Left lung (tissue), 4 donors: ENCODE measurements at regions not wholly inside any gene's neighbourhood (a gene's known extent, or its start where the extent isn't known, plus 50 kb on each side); places are given as distances from the start of the nearest gene placed in this dataset.

ENCODE experiments used
- ATAC-seq: fragments of 200-7000 bp; cut with Tn5 transposase; one replicate; pipeline ENCODE4 v1.9.1; 2020; ENCODE audit warnings: moderate library complexity
- DNase-seq, 4 donors: peaks; one replicate each; pipeline ENCODE4 v3.0.0-alpha.2; 2013 to 2020
- H3K27ac ChIP-seq, 2 donors: fragments of 200-600 bp; sonication (generic) in 1 of 2; one replicate each; pipeline versions ENCODE4 v1.5.0 to v1.8.0; 2020 to 2021
- H3K27me3 ChIP-seq, 2 donors: fragments of 200-600 bp; sonication (generic) in 1 of 2; one replicate each; pipeline versions ENCODE4 v1.5.0 to v1.8.0; 2020 to 2021
- H3K36me3 ChIP-seq, 2 donors: fragments of 200-600 bp; sonication (generic) in 1 of 2; one replicate each; pipeline versions ENCODE4 v1.5.0 to v1.8.0; 2020 to 2021
- H3K4me1 ChIP-seq, 2 donors: fragments of 200-600 bp; one replicate each; pipeline ENCODE4 v1.8.0; 2021
- H3K4me3 ChIP-seq, 2 donors: fragments of 200-600 bp; sonication (generic) in 1 of 2; one replicate each; pipeline versions ENCODE4 v1.5.0 to v1.8.0; 2020 to 2021; ENCODE audit warnings: mild to moderate bottlenecking in 1 of 2
- H3K9me3 ChIP-seq, 2 donors: fragments of 200-600 bp; sonication (generic) in 1 of 2; one replicate each; pipeline versions ENCODE4 v1.5.0 to v1.8.0; 2020 to 2021
- intact Hi-C, 2 donors: fragments of 100-400 bp; cut with DNase I; formaldehyde crosslinking; loops; one replicate each; pipeline versions ENCODE4 v1.11.2 to v1.14.2; 2022
- TF ChIP-seq, protein P1 (sequence below), 2 donors: fragments of 200-600 bp; sonication (generic) in 1 of 2; IDR thresholded peaks; one replicate each; pipeline versions ENCODE4 v1.5.0 to v1.8.0; 2021; ENCODE audit warnings: antibody characterized with exemption in 2 of 2
- donor health status: DM: no; HTN: yes; CAD: no.
- donor health status: DM: no; HTN: no; CAD: no.

DNA sequence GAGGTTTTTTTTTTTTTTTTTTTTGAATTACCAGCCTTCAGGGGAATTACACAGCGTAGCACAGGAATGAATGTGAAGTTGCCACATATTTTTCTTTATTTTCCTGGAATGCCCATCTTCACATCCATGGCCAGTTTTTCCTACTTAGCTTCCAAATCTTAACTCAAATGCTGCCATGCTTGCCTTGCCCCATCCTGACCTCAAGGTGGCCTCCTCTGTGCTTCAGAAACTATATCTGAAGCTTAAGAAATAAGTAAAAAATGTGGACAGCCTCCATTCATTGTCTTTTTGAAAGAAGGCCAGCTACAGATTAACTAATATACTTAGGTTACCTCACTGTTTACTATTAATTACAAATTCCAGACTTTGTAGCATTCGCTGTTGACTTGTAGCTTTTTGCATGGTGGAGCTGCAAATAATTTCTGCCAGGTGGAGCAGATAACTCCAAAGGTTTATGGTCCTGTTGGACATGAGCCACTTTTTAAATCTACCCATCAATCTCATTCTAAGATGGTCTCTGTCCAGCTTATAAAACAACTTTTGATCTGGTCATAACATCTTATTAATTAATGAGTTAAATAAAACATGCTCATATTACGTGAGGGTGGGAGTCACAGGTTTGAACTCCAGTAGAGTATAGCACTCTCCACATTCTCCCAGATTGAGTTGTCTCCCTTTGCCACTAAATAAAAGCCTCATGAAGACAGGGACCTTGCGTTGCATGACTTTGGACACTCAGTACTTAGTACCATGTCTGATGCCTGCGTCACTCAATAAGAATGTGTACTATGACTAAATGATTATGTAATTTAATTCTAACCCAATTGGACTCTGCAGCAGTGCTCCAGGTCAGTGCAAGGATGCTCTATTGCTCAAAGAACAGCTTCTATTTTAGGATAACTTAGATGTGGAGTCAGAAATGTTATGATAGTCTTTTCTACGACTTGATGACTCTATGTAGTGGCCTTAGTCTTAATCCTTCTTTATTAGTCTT is 678.6 kb upstream of the CITED2 start:
- DNase-seq (no peak), ATAC-seq (peak; percentile 41)
- TF ChIP-seq, protein P1, sequence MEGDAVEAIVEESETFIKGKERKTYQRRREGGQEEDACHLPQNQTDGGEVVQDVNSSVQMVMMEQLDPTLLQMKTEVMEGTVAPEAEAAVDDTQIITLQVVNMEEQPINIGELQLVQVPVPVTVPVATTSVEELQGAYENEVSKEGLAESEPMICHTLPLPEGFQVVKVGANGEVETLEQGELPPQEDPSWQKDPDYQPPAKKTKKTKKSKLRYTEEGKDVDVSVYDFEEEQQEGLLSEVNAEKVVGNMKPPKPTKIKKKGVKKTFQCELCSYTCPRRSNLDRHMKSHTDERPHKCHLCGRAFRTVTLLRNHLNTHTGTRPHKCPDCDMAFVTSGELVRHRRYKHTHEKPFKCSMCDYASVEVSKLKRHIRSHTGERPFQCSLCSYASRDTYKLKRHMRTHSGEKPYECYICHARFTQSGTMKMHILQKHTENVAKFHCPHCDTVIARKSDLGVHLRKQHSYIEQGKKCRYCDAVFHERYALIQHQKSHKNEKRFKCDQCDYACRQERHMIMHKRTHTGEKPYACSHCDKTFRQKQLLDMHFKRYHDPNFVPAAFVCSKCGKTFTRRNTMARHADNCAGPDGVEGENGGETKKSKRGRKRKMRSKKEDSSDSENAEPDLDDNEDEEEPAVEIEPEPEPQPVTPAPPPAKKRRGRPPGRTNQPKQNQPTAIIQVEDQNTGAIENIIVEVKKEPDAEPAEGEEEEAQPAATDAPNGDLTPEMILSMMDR (IDR thresholded peaks at IDR 0.05) = no peak
- no peak overlapping the region for H3K4me3 ChIP-seq
- H3K9me3 ChIP-seq = no peaks in the 10 kb centered on the region
- H3K27ac ChIP-seq = no peak overlapping the region
- H3K4me1 ChIP-seq = no peaks in the 10 kb centered on the region
- no peaks in the 10 kb centered on the region for H3K36me3 ChIP-seq
- intact Hi-C loops = no loop called here
- H3K27me3 ChIP-seq = no peaks in the 10 kb centered on the region

DNA sequence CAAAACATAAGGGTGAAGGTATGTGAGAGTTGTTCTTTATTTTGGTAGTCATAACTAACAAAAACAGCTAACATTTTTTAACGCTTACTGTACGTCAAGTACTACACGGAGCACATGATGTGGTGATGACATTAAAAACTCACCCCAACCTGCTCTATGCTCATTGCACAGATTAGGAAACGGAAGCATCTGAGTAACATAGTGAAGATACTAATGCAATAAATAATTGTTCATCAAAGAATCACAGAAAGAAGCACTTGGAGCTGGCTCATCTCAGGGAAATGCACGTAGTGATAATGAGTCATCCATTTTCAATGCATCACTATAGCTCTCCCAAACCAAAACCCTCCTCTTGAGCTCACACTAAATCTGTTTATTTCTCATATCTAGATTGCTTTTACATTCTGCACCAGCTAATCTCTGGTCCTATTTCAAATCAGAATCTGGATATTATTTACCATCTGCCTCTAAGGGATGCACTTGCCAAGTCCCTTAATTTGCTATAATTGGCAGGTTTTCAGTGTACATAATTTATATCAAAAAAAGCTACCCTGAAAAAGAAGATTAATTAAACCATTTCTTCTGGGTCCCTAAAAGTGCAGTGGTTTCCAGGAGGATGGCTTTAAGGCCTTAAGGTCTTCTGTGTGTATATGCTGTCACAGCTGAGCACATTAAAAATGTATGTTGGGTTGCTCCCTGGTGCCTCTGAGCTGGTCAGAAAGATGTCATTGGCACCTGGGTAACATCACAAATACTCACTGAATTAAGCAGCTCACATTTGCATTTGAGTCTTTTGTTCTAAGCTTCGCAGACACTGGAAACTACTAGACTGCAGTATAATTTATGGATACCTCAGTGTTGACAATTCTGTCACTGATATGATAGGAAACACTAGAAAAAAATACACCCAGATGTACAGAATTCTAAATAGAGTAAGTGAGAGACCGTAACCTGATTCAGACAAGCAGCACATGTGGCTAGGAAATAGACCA is 677.4 kb upstream of the CITED2 start:
- H3K9me3 ChIP-seq = no peaks in the 10 kb centered on the region
- H3K4me3 ChIP-seq = no peak overlapping the region
- ATAC-seq (no peak), DNase-seq (no peak)
- H3K27ac ChIP-seq = no peak overlapping the region
- no peaks in the 10 kb centered on the region for H3K27me3 ChIP-seq
- TF ChIP-seq, protein P1 (IDR thresholded peaks at IDR 0.05) = no peak
- H3K4me1 ChIP-seq = no peaks in the 10 kb centered on the region
- intact Hi-C loops = no loop called here
- no peaks in the 10 kb centered on the region for H3K36me3 ChIP-seq

DNA sequence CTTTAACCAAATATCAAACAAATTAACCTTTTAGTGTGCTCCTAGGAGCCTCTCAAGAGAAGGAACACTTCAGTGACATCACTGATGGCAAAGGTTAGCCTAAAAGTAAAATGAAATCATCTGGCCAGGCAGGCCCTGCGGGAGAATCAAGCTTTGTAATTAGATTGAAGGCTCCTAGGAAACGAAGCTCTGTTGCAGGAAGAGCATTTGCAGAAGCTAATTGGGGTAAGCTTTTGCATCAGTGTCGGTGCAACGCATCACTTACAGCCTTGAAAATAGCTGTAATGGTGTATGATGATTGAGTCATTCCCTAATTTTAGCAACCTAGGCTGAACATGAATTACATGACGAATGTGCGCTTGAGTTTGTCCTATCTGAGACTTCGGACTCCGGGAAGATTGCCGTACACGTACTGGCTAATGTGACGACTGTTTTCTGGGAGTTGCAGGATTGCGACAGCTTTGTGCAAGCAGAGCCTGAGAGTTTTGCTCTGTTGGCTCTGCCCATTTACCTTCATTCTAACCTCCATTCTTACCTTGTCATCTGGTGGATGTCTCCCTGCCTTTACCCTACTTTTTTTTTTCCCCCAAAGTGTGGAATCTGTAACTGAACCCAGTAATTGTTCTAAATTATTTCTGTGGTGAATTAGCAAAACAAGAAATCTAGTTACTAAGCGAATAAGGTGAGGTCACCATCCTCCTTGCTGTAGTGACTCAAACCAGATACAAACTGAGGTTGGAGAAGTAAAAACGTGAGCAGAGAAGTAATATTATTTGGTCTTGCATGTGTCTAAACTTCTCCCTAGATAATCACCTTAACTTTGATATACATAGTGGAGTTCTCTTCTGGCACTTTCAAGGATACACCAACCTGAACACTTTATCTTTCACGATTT is 675.9 kb upstream of the CITED2 start:
- H3K27ac ChIP-seq = no peak overlapping the region
- ATAC-seq (no peak), DNase-seq (no peak)
- H3K36me3 ChIP-seq = no peaks in the 10 kb centered on the region
- intact Hi-C loops = no loop called here
- H3K4me3 ChIP-seq = no peak overlapping the region
- no peaks in the 10 kb centered on the region for H3K27me3 ChIP-seq
- TF ChIP-seq, protein P1 (IDR thresholded peaks at IDR 0.05) = no peak
- H3K4me1 ChIP-seq = no peaks in the 10 kb centered on the region
- no peaks in the 10 kb centered on the region for H3K9me3 ChIP-seq

DNA sequence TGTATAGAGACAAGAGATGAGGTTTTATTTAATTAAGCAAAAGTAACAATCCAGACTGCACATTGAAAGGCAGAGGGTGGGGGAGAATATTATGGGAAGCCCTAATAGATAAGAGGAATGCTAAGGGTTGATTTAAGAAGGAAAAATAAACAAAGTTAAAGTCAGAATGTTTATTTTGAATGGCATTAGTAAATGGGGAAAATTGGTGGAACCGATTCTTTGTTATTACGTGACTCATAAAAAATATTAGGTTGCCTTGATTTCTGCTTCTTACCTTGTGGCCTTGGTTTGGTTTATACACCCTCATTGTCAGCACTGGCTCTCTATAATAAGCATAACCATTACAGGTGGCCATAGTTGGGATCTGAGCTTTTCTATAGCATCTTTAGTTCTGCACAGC is 674.8 kb upstream of the CITED2 start:
- ATAC-seq = no peak
- TF ChIP-seq, protein P1 (IDR thresholded peaks at IDR 0.05) = no peak
- H3K27ac ChIP-seq = no peak overlapping the region
- DNase-seq = no peak
- no peaks in the 10 kb centered on the region for H3K36me3 ChIP-seq
- intact Hi-C loops = no loop called here
- H3K4me3 ChIP-seq = no peak overlapping the region
- H3K9me3 ChIP-seq = no peaks in the 10 kb centered on the region
- H3K4me1 ChIP-seq = peaks cover 0 to under 1% of the 10 kb centered on the region in 2 donors
- no peaks in the 10 kb centered on the region for H3K27me3 ChIP-seq
